Smooth muscle cell (in vitro differentiated cells): ENCODE measurements at regions not wholly inside any gene's neighbourhood (a gene's known extent, or its start where the extent isn't known, plus 50 kb on each side); places are given as distances from the start of the nearest gene placed in this dataset.

Source experiments
- DNase-seq: peaks from one replicate; lab custom pipeline; 2025; ENCODE audit not compliant: unreplicated experiment; lab: John Stamatoyannopoulos, UW
- H2AFZ ChIP-seq: fragments of 200-600 bp; sonication (generic); 2 replicates; pipeline ENCODE4 v1.6.0; 2016; ENCODE audit warnings: antibody characterized with exemption, low read depth, mild to moderate bottlenecking
- H3F3A ChIP-seq: fragments of 200-600 bp; sonication (generic); 2 replicates; pipeline ENCODE4 v1.6.0; 2017; ENCODE audit warnings: antibody characterized with exemption, low read depth
- H3K27ac ChIP-seq: fragments of 200-600 bp; sonication (generic); 2 replicates; pipeline ENCODE4 v1.5.1; 2016; ENCODE audit warnings: low read depth, mild to moderate bottlenecking
- H3K27me3 ChIP-seq: fragments of 200-600 bp; sonication (generic); 2 replicates; pipeline ENCODE4 v1.6.1; 2016; ENCODE audit warnings: low read depth, mild to moderate bottlenecking
- H3K36me3 ChIP-seq: fragments of 200-600 bp; sonication (generic); 2 replicates; pipeline ENCODE4 v1.5.1; 2016; ENCODE audit warnings: low read depth
- H3K4me1 ChIP-seq: fragments of 200-600 bp; sonication (generic); 2 replicates; pipeline ENCODE4 v1.5.1; 2016; ENCODE audit warnings: low read depth
- H3K4me2 ChIP-seq: fragments of 200-600 bp; sonication (generic); 2 replicates; pipeline ENCODE4 v1.6.0; 2016; ENCODE audit warnings: mild to moderate bottlenecking
- H3K4me3 ChIP-seq: fragments of 200-600 bp; sonication (generic); 2 replicates; pipeline ENCODE4 v1.5.1; 2016; ENCODE audit warnings: mild to moderate bottlenecking
- H3K79me2 ChIP-seq: fragments of 200-600 bp; sonication (generic); 2 replicates; pipeline ENCODE4 v1.6.0; 2016; ENCODE audit warnings: low read depth, mild to moderate bottlenecking
- H3K9ac ChIP-seq: fragments of 200-600 bp; sonication (generic); 2 replicates; pipeline ENCODE4 v1.6.0; 2016; ENCODE audit warnings: low read depth
- H3K9me3 ChIP-seq: fragments of 200-600 bp; sonication (generic); replicated peaks from 2 replicates; pipeline ENCODE4 v1.5.1; 2016; ENCODE audit warnings: low read depth
- H4K20me1 ChIP-seq: fragments of 200-600 bp; sonication (generic); 2 replicates; pipeline ENCODE4 v1.6.0; 2016; ENCODE audit warnings: low read depth
- WGBS: methylation state at CpG from one replicate; pipeline ENCODE4 v1.1.7; 2016; ENCODE audit warnings: low lambda C conversion rate; 5-methylcytosine and 5-hydroxymethylcytosine counted together
- TF ChIP-seq, protein P1 (sequence below): fragments of 200-600 bp; sonication (generic); IDR thresholded peaks from 2 replicates; pipeline ENCODE4 v1.5.1; 2017; ENCODE audit warnings: borderline replicate concordance, mild to moderate bottlenecking, antibody characterized with exemption; ENCODE audit not compliant: insufficient read depth, poor library complexity, severe bottlenecking

DNA sequence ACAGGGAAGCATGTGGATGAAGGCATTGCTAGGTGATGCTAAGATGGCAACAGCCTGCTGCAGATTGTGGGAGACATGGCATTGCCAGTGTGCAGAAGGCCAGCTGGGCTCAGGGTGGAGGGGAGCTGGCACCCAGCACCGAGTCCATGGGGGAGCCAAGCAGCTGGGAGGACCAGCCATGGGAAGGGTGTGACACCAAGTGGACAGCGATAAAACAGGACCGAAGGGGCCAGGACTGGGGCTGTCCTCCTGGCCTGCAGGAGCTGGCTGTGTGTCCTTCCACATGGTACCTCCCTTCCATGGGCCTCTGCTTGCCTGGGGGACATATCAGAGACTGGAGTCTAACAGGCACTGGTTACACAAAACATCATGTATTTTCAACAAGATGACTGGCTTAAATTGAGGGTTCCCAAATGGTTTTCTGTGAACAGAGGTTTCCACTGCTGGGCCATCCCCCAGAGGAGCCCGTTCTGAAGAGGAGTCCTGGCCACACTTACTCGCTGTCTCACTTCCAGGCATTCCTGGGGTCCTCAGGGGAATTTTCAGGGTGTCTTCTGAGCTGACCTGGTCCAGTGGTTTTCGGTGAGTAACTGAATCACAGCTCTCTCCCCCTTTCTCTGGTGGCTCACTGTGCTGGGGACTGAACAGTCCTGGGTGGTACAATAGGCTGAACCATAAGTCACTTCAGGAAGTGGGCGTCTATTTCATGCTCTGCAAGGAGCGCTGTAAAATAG lies 60.4 kb upstream of the TNP1 start:
- Histone ChIP-seq H3K36me3 (no peaks in the 10 kb centered on the region), H3F3A (no peaks in the 10 kb centered on the region), H3K9me3 (no peaks in the 10 kb centered on the region), H3K4me1 (peaks cover 8% of the 10 kb centered on the region), H2AFZ (no peak overlapping the region), H3K4me2 (no peak overlapping the region), H3K9ac (no peak overlapping the region), H3K4me3 (no peak overlapping the region), H3K79me2 (no peaks in the 10 kb centered on the region), H4K20me1 (no peaks in the 10 kb centered on the region), H3K27me3 (no peaks in the 10 kb centered on the region), H3K27ac (no peak overlapping the region)
- DNase-seq: no peak
- TF ChIP-seq, protein P1, sequence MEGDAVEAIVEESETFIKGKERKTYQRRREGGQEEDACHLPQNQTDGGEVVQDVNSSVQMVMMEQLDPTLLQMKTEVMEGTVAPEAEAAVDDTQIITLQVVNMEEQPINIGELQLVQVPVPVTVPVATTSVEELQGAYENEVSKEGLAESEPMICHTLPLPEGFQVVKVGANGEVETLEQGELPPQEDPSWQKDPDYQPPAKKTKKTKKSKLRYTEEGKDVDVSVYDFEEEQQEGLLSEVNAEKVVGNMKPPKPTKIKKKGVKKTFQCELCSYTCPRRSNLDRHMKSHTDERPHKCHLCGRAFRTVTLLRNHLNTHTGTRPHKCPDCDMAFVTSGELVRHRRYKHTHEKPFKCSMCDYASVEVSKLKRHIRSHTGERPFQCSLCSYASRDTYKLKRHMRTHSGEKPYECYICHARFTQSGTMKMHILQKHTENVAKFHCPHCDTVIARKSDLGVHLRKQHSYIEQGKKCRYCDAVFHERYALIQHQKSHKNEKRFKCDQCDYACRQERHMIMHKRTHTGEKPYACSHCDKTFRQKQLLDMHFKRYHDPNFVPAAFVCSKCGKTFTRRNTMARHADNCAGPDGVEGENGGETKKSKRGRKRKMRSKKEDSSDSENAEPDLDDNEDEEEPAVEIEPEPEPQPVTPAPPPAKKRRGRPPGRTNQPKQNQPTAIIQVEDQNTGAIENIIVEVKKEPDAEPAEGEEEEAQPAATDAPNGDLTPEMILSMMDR: no peak
- 96% methylated on average over 8 of the region's 8 CpGs for WGBS

DNA sequence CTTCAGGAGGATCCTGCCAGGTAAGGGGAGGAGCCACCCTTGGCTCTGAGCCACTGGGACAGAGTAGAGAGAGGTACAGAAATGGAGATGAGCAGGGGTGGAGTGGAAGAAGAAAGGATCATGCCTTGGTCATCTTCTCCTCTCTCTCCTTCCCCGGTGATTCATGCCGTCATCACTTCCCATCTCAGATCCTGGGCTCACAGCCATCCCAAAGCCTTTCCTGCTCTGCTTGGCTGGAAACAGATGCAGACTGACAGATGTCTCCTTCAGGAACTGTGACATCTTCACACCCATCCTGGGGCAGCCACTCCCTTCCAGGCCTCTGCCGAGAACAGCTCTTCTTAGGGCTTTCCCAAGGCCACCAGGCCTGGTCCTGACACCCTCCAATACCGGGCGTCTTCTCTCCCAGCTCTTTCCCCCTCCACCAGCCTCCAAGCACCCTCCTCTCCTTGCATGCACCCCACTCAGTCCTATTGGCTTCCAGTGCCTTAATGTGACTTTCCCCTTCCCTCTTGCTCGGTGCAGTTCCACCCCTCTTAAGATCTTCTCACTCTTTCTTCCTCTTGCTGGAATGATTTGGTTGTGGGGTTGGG lies 58.3 kb upstream of the TNP1 start:
- Histone ChIP-seq H3K4me1 (peaks cover 3% of the 10 kb centered on the region), H2AFZ (no peak overlapping the region), H3K4me2 (no peak overlapping the region), H3K9ac (no peak overlapping the region), H4K20me1 (no peaks in the 10 kb centered on the region), H3F3A (no peaks in the 10 kb centered on the region), H3K27me3 (no peaks in the 10 kb centered on the region), H3K4me3 (no peak overlapping the region), H3K9me3 (no peaks in the 10 kb centered on the region), H3K27ac (no peak overlapping the region), H3K36me3 (no peaks in the 10 kb centered on the region), H3K79me2 (no peaks in the 10 kb centered on the region)
- 80% methylated on average over 6 of the region's 6 CpGs for WGBS
- TF ChIP-seq, protein P1: no peak
- no peak for DNase-seq

DNA sequence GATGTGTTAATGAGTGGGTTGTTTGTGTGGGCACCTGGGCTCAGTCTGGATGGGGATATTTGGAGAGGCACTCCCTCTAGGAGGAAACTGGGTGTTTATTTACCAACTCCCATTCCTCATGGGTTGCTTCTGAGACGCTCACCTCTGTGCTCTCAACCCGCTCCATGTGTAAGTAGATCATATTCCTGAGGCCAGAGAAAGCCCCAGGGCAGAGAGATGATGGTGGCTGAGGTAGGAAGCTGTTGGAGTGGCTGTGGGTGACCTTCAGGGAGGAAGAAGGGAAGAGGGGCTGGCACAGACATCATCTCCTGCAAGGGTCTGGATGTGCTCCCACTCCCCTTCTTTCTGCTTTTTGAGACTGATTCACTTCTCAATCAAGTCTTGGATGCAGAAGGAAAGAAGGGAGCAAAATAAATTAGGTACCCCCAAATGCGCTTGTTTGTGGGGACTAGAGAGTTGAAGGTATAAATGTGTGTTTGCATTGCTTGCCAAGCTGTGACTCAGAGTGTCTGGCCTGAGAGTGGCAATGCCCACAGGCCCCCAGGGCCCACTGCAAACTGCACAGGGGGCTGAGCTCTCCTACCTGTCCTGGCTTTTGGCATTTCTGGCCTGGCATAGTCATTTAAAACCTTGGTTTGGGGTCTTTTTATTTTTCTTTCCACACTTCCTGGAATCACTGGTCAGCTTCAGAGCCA lies 57.2 kb upstream of the TNP1 start:
- no peak overlapping the region for H2AFZ ChIP-seq
- H3K9ac ChIP-seq: no peak overlapping the region
- no peak overlapping the region for H3K4me3 ChIP-seq
- 98% methylated on average over 3 of the region's 3 CpGs for WGBS
- H4K20me1 ChIP-seq: no peaks in the 10 kb centered on the region
- TF ChIP-seq, protein P1: no peak
- no peak overlapping the region for H3K4me2 ChIP-seq
- no peaks in the 10 kb centered on the region for H3F3A ChIP-seq
- H3K27me3 ChIP-seq: no peaks in the 10 kb centered on the region
- DNase-seq: no peak
- H3K79me2 ChIP-seq: no peaks in the 10 kb centered on the region
- H3K9me3 ChIP-seq: no peaks in the 10 kb centered on the region
- H3K36me3 ChIP-seq: no peaks in the 10 kb centered on the region
- no peak overlapping the region for H3K27ac ChIP-seq
- peaks cover 3% of the 10 kb centered on the region for H3K4me1 ChIP-seq
